AG04450 (cell line): ENCODE measurements at regions not wholly inside any gene's neighbourhood (a gene's known extent, or its start where the extent isn't known, plus 50 kb on each side); places are given as distances from the start of the nearest gene placed in this dataset.

Experiments
- CTCF ChIA-PET: fragments of 300-600, 350-600 bp; formaldehyde crosslinking; extraction: SDS; loops from one replicate; lab custom pipeline; 2022; ENCODE audit warnings: antibody characterized with exemption, inconsistent platforms; lab: Charles Lee
- POLR2A ChIA-PET: fragments of 350-600 bp; formaldehyde crosslinking; extraction: SDS; loops from one replicate; lab custom pipeline; 2021; ENCODE audit warnings: antibody characterized with exemption, inconsistent platforms; lab: Yijun Ruan, JAX
- DNase-seq: peaks from one replicate; pipeline ENCODE4 v3.0.0-alpha.2; 2011; ENCODE audit warnings: low read depth, low spot score
- H3K27ac ChIP-seq: one replicate; pipeline ENCODE4 v1.5.1; 2012; ENCODE audit warnings: low read depth, low read length, control low read depth
- H3K27me3 ChIP-seq: one replicate; pipeline ENCODE4 v1.6.0; 2012; ENCODE audit warnings: low read length; ENCODE audit not compliant: control insufficient read depth, insufficient read depth
- H3K4me3 ChIP-seq: 2 replicates; pipeline ENCODE4 v1.5.1; 2011; ENCODE audit warnings: mild to moderate bottlenecking, low read depth, low read length, control low read depth
- H3K9me3 ChIP-seq: 2 replicates; pipeline ENCODE4 v1.5.1; 2012; ENCODE audit warnings: low read length; ENCODE audit not compliant: control insufficient read depth, insufficient read depth
- CTCF ChIP-seq: IDR thresholded peaks from 2 replicates; pipeline ENCODE4 v1.5.1; 2011; ENCODE audit warnings: low read depth, low read length, control low read depth, inconsistent platforms

- POLR2A ChIA-PET = no interaction called here
- Histone ChIP-seq H3K4me3 (no peak overlapping the region), H3K9me3 (no peaks in the 10 kb centered on the region; the same call in 1 of the 2 replicates), H3K27me3 (no peaks in the 10 kb centered on the region), H3K27ac (no peak overlapping the region)
- CTCF ChIA-PET = no interaction called here
- no peak for TF ChIP-seq CTCF
- DNase-seq = no peak
Measured at GRCh38 chr3:6600237-6600636, 260.7 kb upstream of the GRM7 start.

- no peak overlapping the region for H3K4me3 ChIP-seq
- H3K27ac ChIP-seq = no peak overlapping the region
- ChIA-PET CTCF (no interaction called here), POLR2A (no interaction called here)
- no peaks in the 10 kb centered on the region for H3K27me3 ChIP-seq
- TF ChIP-seq CTCF = no peak
- no peaks in the 10 kb centered on the region; the same call in 1 of the 2 replicates for H3K9me3 ChIP-seq
- DNase-seq = no peak
Measured at GRCh38 chr3:6601374-6601773, 259.5 kb upstream of the GRM7 start.

GRCh38 chr3:6602329-6602728 is 258.6 kb upstream of the GRM7 start:
- POLR2A ChIA-PET = no interaction called here
- TF ChIP-seq CTCF = no peak
- Histone ChIP-seq H3K27me3 (no peaks in the 10 kb centered on the region), H3K9me3 (no peaks in the 10 kb centered on the region; the same call in 1 of the 2 replicates), H3K4me3 (no peak overlapping the region), H3K27ac (no peak overlapping the region)
- DNase-seq = no peak
- CTCF ChIA-PET = no interaction called here

- CTCF ChIA-PET = no interaction called here
- Histone ChIP-seq H3K4me3 (no peak overlapping the region), H3K27ac (no peak overlapping the region), H3K27me3 (no peaks in the 10 kb centered on the region), H3K9me3 (no peaks in the 10 kb centered on the region; the same call in 1 of the 2 replicates)
- DNase-seq = no peak
- POLR2A ChIA-PET = no interaction called here
- no peak for TF ChIP-seq CTCF
Measured at GRCh38 chr3:6605227-6605626, 255.7 kb upstream of the GRM7 start.

- DNase-seq = no peak
- Histone ChIP-seq H3K4me3 (no peak overlapping the region), H3K27ac (no peak overlapping the region), H3K9me3 (no peaks in the 10 kb centered on the region), H3K27me3 (no peaks in the 10 kb centered on the region)
- ChIA-PET POLR2A (no interaction called here), CTCF (no interaction called here)
- no peak for TF ChIP-seq CTCF
Measured at GRCh38 chr3:6608843-6609242, 252.1 kb upstream of the GRM7 start.
